Stomach (tissue), 8 donors: ENCODE measurements at regions not wholly inside any gene's neighbourhood (a gene's known extent, or its start where the extent isn't known, plus 50 kb on each side); places are given as distances from the start of the nearest gene placed in this dataset.

Experiments used
- DNase-seq, 2 donors: peaks; one replicate each; pipeline versions ENCODE4 v3.0.0 to v3.0.0-alpha.2; 2013 to 2019
- H3K27ac ChIP-seq, 5 donors: fragments of 200-600 bp in 4 of 5; sonication (generic) in 4 of 5; one replicate each; pipeline ENCODE4 v1.5.1; 2013 to 2019; ENCODE audit warnings: mild to moderate bottlenecking in 1 of 5, moderate library complexity in 1 of 5
- H3K27me3 ChIP-seq, 3 donors: fragments of 200-600 bp; sonication (generic); one replicate each; pipeline ENCODE4 v1.5.1; 2017 to 2019; ENCODE audit warnings: mixed run types in 1 of 3
- H3K36me3 ChIP-seq, 4 donors: fragments of 200-600 bp; sonication (generic); 1 replicate in 3 of 4; 2 replicates in 1 of 4; pipeline ENCODE4 v1.5.1; 2016 to 2019
- H3K4me1 ChIP-seq, 4 donors: fragments of 200-600 bp; sonication (generic); one replicate each; pipeline ENCODE4 v1.5.1; 2016 to 2019
- H3K4me3 ChIP-seq, 4 donors: fragments of 200-600 bp; sonication (generic) in 3 of 4; one replicate each; pipeline ENCODE4 v1.5.1; 2016 to 2019; ENCODE audit warnings: mild to moderate bottlenecking in 1 of 4
- H3K9me3 ChIP-seq, 4 donors: fragments of 200-600 bp; sonication (generic); one replicate each; pipeline ENCODE4 v1.5.1; 2016 to 2019
- CTCF ChIP-seq, 7 experiments: fragments of 450-650 bp in 4 of 7; fragments of 200-600 bp in 3 of 7; sonication (generic) in 3 of 7; IDR thresholded peaks; one replicate each; pipeline ENCODE4 v1.5.1; 2016 to 2019; ENCODE audit warnings: antibody characterized with exemption in 7 of 7, control low read depth in 2 of 7, mild to moderate bottlenecking in 1 of 7
- EP300 ChIP-seq: sonication (generic); formaldehyde crosslinking; IDR thresholded peaks from one replicate; pipeline ENCODE4 v1.6.1; 2017; ENCODE audit warnings: antibody characterized with exemption
- POLR2A ChIP-seq, 4 donors: fragments of 450-650 bp; IDR thresholded peaks; one replicate each; pipeline ENCODE4 v1.6.1; 2016; ENCODE audit warnings: antibody characterized with exemption in 4 of 4, control low read depth in 2 of 4, mild to moderate bottlenecking in 1 of 4, moderate library complexity in 1 of 4
- POLR2AphosphoS5 ChIP-seq, 3 donors: sonication (generic); formaldehyde crosslinking; IDR thresholded peaks; one replicate each; pipeline ENCODE4 v1.6.1; 2016; ENCODE audit warnings: antibody characterized with exemption in 3 of 3
- WGBS, 5 donors: extraction: QIAGEN DNeasy Blood & Tissue Kit in 3 of 5; methylation state at CpG; one replicate each; pipeline versions ENCODE4 v1.1.5 to v1.1.7; 2013 to 2018; 5-methylcytosine and 5-hydroxymethylcytosine counted together
- intact Hi-C: fragments of 100-400 bp; cut with DNase I; formaldehyde crosslinking; loops from one replicate; pipeline ENCODE4 v1.15.1; 2023; ENCODE audit warnings: low total_unique reads
- donor health status: healthy with polysubstance abuse.
- donor health status: Bipolar disorder and iron deficiency.
- donor health status: healthy.

- TF ChIP-seq POLR2AphosphoS5 (IDR thresholded peaks at IDR 0.05): no peak
- TF ChIP-seq EP300: no peak
- no peak for TF ChIP-seq POLR2A (IDR thresholded peaks at IDR 0.05)
- TF ChIP-seq CTCF (IDR thresholded peaks at IDR 0.05): no peak
- H3K4me1 ChIP-seq: no peaks in the 10 kb centered on the region
- no peak for DNase-seq
- H3K27ac ChIP-seq: no peak overlapping the region
- H3K9me3 ChIP-seq: peaks cover 0 to 13% (median 10%) of the 10 kb centered on the region in 4 donors
- H3K36me3 ChIP-seq: no peaks in the 10 kb centered on the region
- H3K27me3 ChIP-seq: no peaks in the 10 kb centered on the region
- intact Hi-C loops: no loop called here
- no peak overlapping the region for H3K4me3 ChIP-seq
- WGBS, 5 donors: 68 to 77% (median 72%) methylated on average over 4 of the region's 4 CpGs
Observed at GRCh38 chr2:53549497-53549896, 218.1 kb upstream of the CHAC2 start.

- DNase-seq: no peak
- Histone ChIP-seq H3K27ac (no peak overlapping the region), H3K4me1 (no peaks in the 10 kb centered on the region), H3K27me3 (no peaks in the 10 kb centered on the region), H3K4me3 (no peak overlapping the region), H3K9me3 (peaks cover 0 to 7% (median 7%) of the 10 kb centered on the region in 4 donors), H3K36me3 (no peaks in the 10 kb centered on the region)
- intact Hi-C loops: no loop called here
- 76 to 83% (median 80%) methylated on average over 4 of the region's 4 CpGs for WGBS, 5 donors
- TF ChIP-seq EP300: no peak
- TF ChIP-seq POLR2AphosphoS5 (IDR thresholded peaks at IDR 0.05): no peak
- no peak for TF ChIP-seq CTCF (IDR thresholded peaks at IDR 0.05)
- TF ChIP-seq POLR2A (IDR thresholded peaks at IDR 0.05): no peak
Observed at GRCh38 chr2:53545604-53546003, 222.0 kb upstream of the CHAC2 start.

GRCh38 chr2:53544871-53545558, 222.6 kb upstream of the CHAC2 start:
- peaks cover 0 to 11% (median 8%) of the 10 kb centered on the region in 4 donors for H3K9me3 ChIP-seq
- intact Hi-C loops: no loop called here
- H3K4me1 ChIP-seq: no peaks in the 10 kb centered on the region
- H3K27me3 ChIP-seq: no peaks in the 10 kb centered on the region
- H3K27ac ChIP-seq: no peak overlapping the region
- WGBS, 5 donors: 59 to 66% (median 63%) methylated on average over 7 of the region's 7 CpGs
- H3K36me3 ChIP-seq: no peaks in the 10 kb centered on the region
- no peak for DNase-seq
- H3K4me3 ChIP-seq: no peak overlapping the region
- TF ChIP-seq CTCF (IDR thresholded peaks at IDR 0.05) (no peak), POLR2AphosphoS5 (IDR thresholded peaks at IDR 0.05) (no peak), POLR2A (IDR thresholded peaks at IDR 0.05) (no peak), EP300 (no peak)

- no peak overlapping the region for H3K4me3 ChIP-seq
- H3K4me1 ChIP-seq: no peaks in the 10 kb centered on the region
- H3K36me3 ChIP-seq: no peaks in the 10 kb centered on the region
- H3K9me3 ChIP-seq: peaks cover 0 to 11% (median 8%) of the 10 kb centered on the region in 4 donors
- H3K27ac ChIP-seq: no peak overlapping the region
- WGBS, 5 donors: 66 to 73% (median 70%) methylated on average over 1 of the region's 1 CpG
- TF ChIP-seq POLR2A (IDR thresholded peaks at IDR 0.05) (no peak), EP300 (no peak), CTCF (IDR thresholded peaks at IDR 0.05) (no peak)
- DNase-seq: no peak
- no peaks in the 10 kb centered on the region for H3K27me3 ChIP-seq
- intact Hi-C loops: no loop called here
Observed at GRCh38 chr2:53543083-53543482, 224.5 kb upstream of the CHAC2 start.
